ENCODE measurements at regions not wholly inside any gene's neighbourhood (a gene's known extent, or its start where the extent isn't known, plus 50 kb on each side); places are given as distances from the start of the nearest gene placed in this dataset.
"Not testable (repeated sequence)": the region's sequence is repeated elsewhere in the genome, so short reads cannot be mapped to it uniquely, and the experiment has no call there.

- no peak for DNase-seq (ENCODE audit: low read depth)
- no peak for TF ChIP-seq CTCF (IDR thresholded peaks at IDR 0.05; ENCODE audit: insufficient read depth, low read depth, low read length)
- H3K4me3 ChIP-seq (ENCODE audit: low read depth, low read length) = no peak overlapping the region
Observed at GRCh38 chr3:43817825-43818224, 127.1 kb downstream of the ABHD5 start.

GRCh38 chr3:43818229-43818628 lies 127.5 kb downstream of the ABHD5 start:
- no peak for TF ChIP-seq CTCF (IDR thresholded peaks at IDR 0.05; ENCODE audit: insufficient read depth, low read depth, low read length)
- no peak overlapping the region for H3K4me3 ChIP-seq (ENCODE audit: low read depth, low read length)
- DNase-seq (ENCODE audit: low read depth) = no peak

- H3K4me3 ChIP-seq (ENCODE audit: low read depth, low read length) = no peak overlapping the region
- DNase-seq (ENCODE audit: low read depth) = no peak
- no peak for TF ChIP-seq CTCF (IDR thresholded peaks at IDR 0.05; ENCODE audit: insufficient read depth, low read depth, low read length)
Observed at GRCh38 chr3:43838009-43838758, 147.4 kb downstream of the ABHD5 start.

- DNase-seq (ENCODE audit: low read depth) = no peak
- no peak for TF ChIP-seq CTCF (IDR thresholded peaks at IDR 0.05; ENCODE audit: insufficient read depth, low read depth, low read length)
- H3K4me3 ChIP-seq (ENCODE audit: low read depth, low read length) = no peak overlapping the region
Observed at GRCh38 chr3:43838877-43839276, 148.1 kb downstream of the ABHD5 start.

GRCh38 chr3:43843386-43843785 lies 152.6 kb downstream of the ABHD5 start:
- TF ChIP-seq CTCF (IDR thresholded peaks at IDR 0.05; ENCODE audit: insufficient read depth, low read depth, low read length) = no peak
- DNase-seq (ENCODE audit: low read depth) = no peak
- H3K4me3 ChIP-seq (ENCODE audit: low read depth, low read length) = no peak overlapping the region

- no peak overlapping the region for H3K4me3 ChIP-seq (ENCODE audit: low read depth, low read length)
- DNase-seq (ENCODE audit: low read depth) = no peak
- no peak for TF ChIP-seq CTCF (IDR thresholded peaks at IDR 0.05; ENCODE audit: insufficient read depth, low read depth, low read length)
Observed at GRCh38 chr3:43844757-43845156, 154.0 kb downstream of the ABHD5 start.

GRCh38 chr3:43845553-43845952 lies 154.8 kb downstream of the ABHD5 start:
- DNase-seq (ENCODE audit: low read depth); H3K4me3 ChIP-seq (ENCODE audit: low read depth, low read length): not testable (repeated sequence)

Measured in fibroblast of villous mesenchyme (primary cell).